ENCODE measurements at regions not wholly inside any gene's neighbourhood (a gene's known extent, or its start where the extent isn't known, plus 50 kb on each side); places are given as distances from the start of the nearest gene placed in this dataset.

DNA sequence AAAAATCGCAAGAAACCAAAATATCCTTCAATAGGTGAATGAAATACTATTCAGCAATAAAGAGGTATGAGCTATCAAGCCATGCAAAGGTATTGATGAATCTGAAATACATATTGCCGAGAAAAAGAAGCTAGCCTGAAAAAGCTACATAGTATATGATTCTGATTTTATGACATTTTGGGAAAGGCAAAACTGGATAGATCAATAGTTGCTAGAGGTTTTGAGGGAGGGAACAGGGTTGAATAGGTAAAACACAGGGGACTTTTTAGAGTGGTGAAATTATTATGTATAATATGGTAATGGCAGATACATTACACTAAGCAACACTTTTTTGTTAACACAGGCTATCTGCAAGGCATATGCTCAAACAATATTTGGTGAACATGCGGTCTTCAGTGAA lies 327.6 kb upstream of the ADAMTSL1 start:
- TF ChIP-seq CTCF (IDR thresholded peaks at IDR 0.05; ENCODE audit: insufficient read depth, low read depth, low read length), result no peak
- TF ChIP-seq EZH2 (IDR thresholded peaks at IDR 0.05; ENCODE audit: insufficient read depth, low read length), result no peak

All from astrocyte (in vitro differentiated cells and primary cell).